Body of pancreas (tissue), 4 donors: ENCODE measurements at regions not wholly inside any gene's neighbourhood (a gene's known extent, or its start where the extent isn't known, plus 50 kb on each side); places are given as distances from the start of the nearest gene placed in this dataset.

Source experiments
- CTCF ChIP-seq, 7 experiments: fragments of 450-650 bp in 4 of 7; fragments of 200-600 bp in 3 of 7; sonication (generic) in 3 of 7; IDR thresholded peaks; one replicate each; pipeline ENCODE4 v1.5.1; 2016 to 2019; ENCODE audit warnings: antibody characterized with exemption in 7 of 7
- POLR2A ChIP-seq, 3 donors: fragments of 450-650 bp; IDR thresholded peaks; one replicate each; pipeline ENCODE4 v1.6.1; 2016; ENCODE audit warnings: antibody characterized with exemption in 3 of 3, mild to moderate bottlenecking in 2 of 3

- TF ChIP-seq CTCF (IDR thresholded peaks at IDR 0.05) (no peak), POLR2A (IDR thresholded peaks at IDR 0.05) (no peak)
Observed at GRCh38 chr13:29664591-29664990, 69.1 kb upstream of the SLC7A1 start.
